ENCODE measurements at regions not wholly inside any gene's neighbourhood (a gene's known extent, or its start where the extent isn't known, plus 50 kb on each side); places are given as distances from the start of the nearest gene placed in this dataset.

- DNase-seq (ENCODE audit: insufficient read length, low spot score) = no peak
- FAIRE-seq = no peak
- no peak for TF ChIP-seq POLR2A (IDR thresholded peaks at IDR 0.05; ENCODE audit: low read depth, low read length)
Measured at GRCh38 chr12:91991399-91992187, 154.1 kb downstream of the BTG1 start.

- FAIRE-seq (no peak), DNase-seq (ENCODE audit: insufficient read length, low spot score) (no peak)
- no peak for TF ChIP-seq POLR2A (IDR thresholded peaks at IDR 0.05; ENCODE audit: low read depth, low read length)
Measured at GRCh38 chr12:91990525-91990924, 155.1 kb downstream of the BTG1 start.

GRCh38 chr12:91989143-91989542 is 156.5 kb downstream of the BTG1 start:
- no peak for TF ChIP-seq POLR2A (IDR thresholded peaks at IDR 0.05; ENCODE audit: low read depth, low read length)
- DNase-seq (ENCODE audit: insufficient read length, low spot score) = no peak
- FAIRE-seq = no peak

GRCh38 chr12:91988086-91988923 is 157.3 kb downstream of the BTG1 start:
- FAIRE-seq (no peak), DNase-seq (ENCODE audit: insufficient read length, low spot score) (no peak)
- no peak for TF ChIP-seq POLR2A (IDR thresholded peaks at IDR 0.05; ENCODE audit: low read depth, low read length)

- DNase-seq (ENCODE audit: insufficient read length, low spot score) = peak; percentile 6
- no peak for TF ChIP-seq POLR2A (IDR thresholded peaks at IDR 0.05; ENCODE audit: low read depth, low read length)
- peak; percentile 73 for FAIRE-seq
Measured at GRCh38 chr12:91986084-91986483, 159.6 kb downstream of the BTG1 start.

GRCh38 chr12:91985002-91985787 is 160.5 kb downstream of the BTG1 start:
- no peak for FAIRE-seq
- no peak for DNase-seq (ENCODE audit: insufficient read length, low spot score)
- no peak for TF ChIP-seq POLR2A (IDR thresholded peaks at IDR 0.05; ENCODE audit: low read depth, low read length)

- no peak for TF ChIP-seq POLR2A (IDR thresholded peaks at IDR 0.05; ENCODE audit: low read depth, low read length)
- FAIRE-seq = no peak
- DNase-seq (ENCODE audit: insufficient read length, low spot score) = no peak
Measured at GRCh38 chr12:91984556-91984955, 161.1 kb downstream of the BTG1 start.

- TF ChIP-seq POLR2A (IDR thresholded peaks at IDR 0.05; ENCODE audit: low read depth, low read length) = no peak
- FAIRE-seq = no peak
- no peak for DNase-seq (ENCODE audit: insufficient read length, low spot score)
Measured at GRCh38 chr12:91983935-91984334, 161.7 kb downstream of the BTG1 start.

GRCh38 chr12:91982946-91983345 is 162.7 kb downstream of the BTG1 start:
- no peak for FAIRE-seq
- no peak for DNase-seq (ENCODE audit: insufficient read length, low spot score)
- TF ChIP-seq POLR2A (IDR thresholded peaks at IDR 0.05; ENCODE audit: low read depth, low read length) = no peak

- FAIRE-seq (no peak), DNase-seq (ENCODE audit: insufficient read length, low spot score) (no peak)
- TF ChIP-seq POLR2A (IDR thresholded peaks at IDR 0.05; ENCODE audit: low read depth, low read length) = no peak
Measured at GRCh38 chr12:91980389-91980821, 165.2 kb downstream of the BTG1 start.

- TF ChIP-seq POLR2A (IDR thresholded peaks at IDR 0.05; ENCODE audit: low read depth, low read length) = no peak
- no peak for DNase-seq (ENCODE audit: insufficient read length, low spot score)
- no peak for FAIRE-seq
Measured at GRCh38 chr12:91978143-91978542, 167.5 kb downstream of the BTG1 start.

GRCh38 chr12:91975891-91976290 is 169.8 kb downstream of the BTG1 start:
- no peak for TF ChIP-seq POLR2A (IDR thresholded peaks at IDR 0.05; ENCODE audit: low read depth, low read length)
- FAIRE-seq = no peak
- DNase-seq (ENCODE audit: insufficient read length, low spot score) = no peak

GRCh38 chr12:91974541-91975085 is 171.0 kb downstream of the BTG1 start:
- TF ChIP-seq POLR2A (IDR thresholded peaks at IDR 0.05; ENCODE audit: low read depth, low read length) = no peak
- DNase-seq (ENCODE audit: insufficient read length, low spot score) (no peak), FAIRE-seq (no peak)

GRCh38 chr12:91973813-91974212 is 171.8 kb downstream of the BTG1 start:
- no peak for DNase-seq (ENCODE audit: insufficient read length, low spot score)
- FAIRE-seq = no peak
- TF ChIP-seq POLR2A (IDR thresholded peaks at IDR 0.05; ENCODE audit: low read depth, low read length) = no peak

All from H54 (cell line).